ENCODE measurements at regions not wholly inside any gene's neighbourhood (a gene's known extent, or its start where the extent isn't known, plus 50 kb on each side); places are given as distances from the start of the nearest gene placed in this dataset.

DNA sequence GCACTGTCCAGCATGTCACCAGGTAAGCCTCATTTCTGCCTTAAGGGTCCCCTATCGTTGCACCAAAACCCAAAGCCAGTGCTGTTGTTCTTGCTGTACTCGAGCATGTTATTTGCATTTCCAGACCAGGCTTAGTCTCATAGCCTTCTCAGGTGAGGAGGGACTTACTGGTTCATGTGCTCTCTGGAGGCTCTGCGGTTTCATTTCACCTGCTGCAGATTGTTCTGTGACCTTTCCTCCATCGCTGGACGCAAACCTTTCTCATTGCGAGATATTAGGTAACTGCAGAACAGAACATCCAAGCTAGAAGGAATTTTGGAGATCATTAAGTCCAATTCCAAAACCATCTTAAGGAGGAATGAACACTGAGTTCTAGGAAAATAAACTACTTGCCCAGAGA lies 187.3 kb upstream of the BCL6 start:
- H3K9me3 ChIP-seq = no peaks in the 10 kb centered on the region
- H3K4me3 ChIP-seq = no peak overlapping the region
- H3K4me1 ChIP-seq = no peaks in the 10 kb centered on the region
- no peaks in the 10 kb centered on the region for H3K36me3 ChIP-seq
- no peak overlapping the region for H3K27ac ChIP-seq
- intact Hi-C loops (cut with DNase I) = no loop called here
- no peak for DNase-seq (ENCODE audit: low spot score in 2 of 2)
- H3K27me3 ChIP-seq = no peaks in the 10 kb centered on the region
- TF ChIP-seq, protein P1, sequence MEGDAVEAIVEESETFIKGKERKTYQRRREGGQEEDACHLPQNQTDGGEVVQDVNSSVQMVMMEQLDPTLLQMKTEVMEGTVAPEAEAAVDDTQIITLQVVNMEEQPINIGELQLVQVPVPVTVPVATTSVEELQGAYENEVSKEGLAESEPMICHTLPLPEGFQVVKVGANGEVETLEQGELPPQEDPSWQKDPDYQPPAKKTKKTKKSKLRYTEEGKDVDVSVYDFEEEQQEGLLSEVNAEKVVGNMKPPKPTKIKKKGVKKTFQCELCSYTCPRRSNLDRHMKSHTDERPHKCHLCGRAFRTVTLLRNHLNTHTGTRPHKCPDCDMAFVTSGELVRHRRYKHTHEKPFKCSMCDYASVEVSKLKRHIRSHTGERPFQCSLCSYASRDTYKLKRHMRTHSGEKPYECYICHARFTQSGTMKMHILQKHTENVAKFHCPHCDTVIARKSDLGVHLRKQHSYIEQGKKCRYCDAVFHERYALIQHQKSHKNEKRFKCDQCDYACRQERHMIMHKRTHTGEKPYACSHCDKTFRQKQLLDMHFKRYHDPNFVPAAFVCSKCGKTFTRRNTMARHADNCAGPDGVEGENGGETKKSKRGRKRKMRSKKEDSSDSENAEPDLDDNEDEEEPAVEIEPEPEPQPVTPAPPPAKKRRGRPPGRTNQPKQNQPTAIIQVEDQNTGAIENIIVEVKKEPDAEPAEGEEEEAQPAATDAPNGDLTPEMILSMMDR (IDR thresholded peaks at IDR 0.05) = no peak

DNA sequence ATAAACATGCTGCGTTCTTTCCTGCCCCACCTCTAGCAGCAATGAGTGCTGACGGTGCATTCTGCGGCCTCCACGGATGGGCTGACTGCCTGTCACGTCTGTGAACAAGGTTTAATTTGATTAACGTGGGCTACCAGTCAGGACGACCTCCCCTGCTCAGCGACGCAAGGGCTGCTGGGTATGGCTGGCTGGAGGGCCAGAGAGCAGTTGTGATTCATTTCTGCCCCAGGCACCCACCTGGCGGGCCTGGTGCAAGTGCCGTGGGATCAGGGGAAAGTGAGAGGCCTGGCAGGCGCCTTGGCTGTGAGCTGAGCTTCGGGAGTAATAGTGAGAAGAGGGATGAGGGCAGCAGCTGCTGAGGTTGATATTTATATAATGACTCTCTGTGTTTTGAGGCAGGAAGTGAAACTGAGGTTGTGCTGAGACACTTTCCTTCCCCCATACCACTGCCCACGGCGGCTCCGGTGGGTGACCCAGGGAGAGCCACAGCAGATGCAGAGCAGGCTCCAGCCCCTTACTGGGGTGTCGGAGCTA lies 190.4 kb upstream of the BCL6 start:
- TF ChIP-seq, protein P1 (IDR thresholded peaks at IDR 0.05) = no peak
- no peak for DNase-seq (ENCODE audit: low spot score in 2 of 2)
- no peaks in the 10 kb centered on the region for H3K27me3 ChIP-seq
- no peaks in the 10 kb centered on the region for H3K4me1 ChIP-seq
- intact Hi-C loops (cut with DNase I) = no loop called here
- no peaks in the 10 kb centered on the region for H3K36me3 ChIP-seq
- H3K9me3 ChIP-seq = no peaks in the 10 kb centered on the region
- H3K27ac ChIP-seq = no peak overlapping the region
- H3K4me3 ChIP-seq = no peak overlapping the region

DNA sequence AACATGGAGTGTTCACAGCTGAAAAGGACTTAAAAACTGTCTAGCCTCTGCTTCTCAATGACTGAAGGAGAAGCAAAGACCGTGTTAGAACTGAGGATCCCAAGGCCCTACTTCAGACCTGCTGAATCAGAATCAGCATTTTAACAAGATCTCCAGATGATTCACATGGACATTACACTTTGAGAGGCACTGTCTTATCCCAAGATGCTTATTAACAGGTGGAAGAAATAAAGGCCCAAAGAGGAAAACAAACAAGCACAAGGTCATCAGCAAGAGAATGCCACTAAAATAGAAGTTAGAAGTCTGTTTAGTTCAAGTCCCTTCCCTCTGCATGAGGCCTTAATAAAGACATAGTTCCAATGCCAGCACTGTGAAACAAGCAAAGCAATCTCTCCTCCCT lies 191.4 kb upstream of the BCL6 start:
- no peaks in the 10 kb centered on the region for H3K9me3 ChIP-seq
- intact Hi-C loops (cut with DNase I) = no loop called here
- no peaks in the 10 kb centered on the region for H3K4me1 ChIP-seq
- no peak overlapping the region for H3K27ac ChIP-seq
- no peak overlapping the region for H3K4me3 ChIP-seq
- DNase-seq (ENCODE audit: low spot score in 2 of 2) = no peak
- no peaks in the 10 kb centered on the region for H3K36me3 ChIP-seq
- H3K27me3 ChIP-seq = no peaks in the 10 kb centered on the region
- TF ChIP-seq, protein P1 (IDR thresholded peaks at IDR 0.05) = no peak

DNA sequence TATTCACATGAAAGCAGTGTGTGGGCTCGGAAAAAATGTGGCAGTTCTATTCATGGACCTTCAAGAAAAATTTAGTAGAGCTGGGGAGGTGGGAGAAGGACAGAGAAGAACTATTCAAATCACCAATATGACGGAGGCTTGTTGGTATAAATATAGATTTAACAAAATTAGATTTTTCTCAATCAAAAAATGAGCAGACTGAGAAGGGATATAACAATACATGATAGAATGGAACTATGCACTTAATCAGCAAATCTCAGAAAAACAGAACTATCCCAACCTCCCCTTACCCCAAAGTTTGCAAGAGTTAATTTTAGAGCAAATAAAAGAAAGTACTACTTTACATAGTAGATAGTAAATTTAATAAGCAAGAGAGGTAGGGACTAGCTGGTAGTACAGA lies 194.6 kb upstream of the BCL6 start:
- Histone ChIP-seq H3K4me1 (no peaks in the 10 kb centered on the region), H3K27me3 (no peaks in the 10 kb centered on the region), H3K27ac (no peak overlapping the region), H3K9me3 (no peaks in the 10 kb centered on the region), H3K4me3 (no peak overlapping the region), H3K36me3 (no peaks in the 10 kb centered on the region)
- intact Hi-C loops (cut with DNase I) = no loop called here
- no peak for DNase-seq (ENCODE audit: low spot score in 2 of 2)
- TF ChIP-seq, protein P1 (IDR thresholded peaks at IDR 0.05) = no peak

DNA sequence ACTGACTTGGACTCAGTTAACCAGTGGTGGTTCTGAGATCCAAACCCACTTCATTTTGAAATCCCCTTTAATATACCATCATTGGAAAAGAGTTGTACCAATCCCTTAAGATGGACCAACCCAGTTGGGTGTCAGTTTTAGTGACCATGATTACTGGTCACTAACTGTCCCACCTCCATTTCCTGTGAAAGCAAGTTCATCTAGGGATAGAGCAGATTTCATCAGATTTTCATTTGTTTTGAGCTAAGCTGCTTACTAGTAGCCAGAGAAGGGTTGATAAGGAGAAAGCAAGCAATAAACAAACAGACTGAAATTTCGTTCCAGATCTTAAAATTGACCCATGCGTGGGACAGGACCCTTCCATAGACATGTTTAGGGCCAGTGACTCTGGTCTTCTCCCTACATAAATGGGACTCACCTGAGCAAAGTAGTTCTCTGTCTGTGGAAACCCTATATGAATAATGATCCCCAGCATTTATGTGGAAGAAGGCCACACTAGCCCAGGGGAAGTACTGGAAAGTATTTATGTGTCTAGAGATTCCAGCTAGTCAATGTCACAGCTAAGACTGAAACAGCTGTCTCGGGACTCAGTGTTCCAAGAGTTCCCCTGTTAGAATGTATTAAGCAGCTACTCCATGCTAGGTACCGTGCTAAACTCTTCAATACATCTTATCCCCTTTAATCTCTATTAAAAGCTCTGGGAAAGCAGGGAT lies 196.0 kb upstream of the BCL6 start:
- no peaks in the 10 kb centered on the region for H3K36me3 ChIP-seq
- intact Hi-C loops (cut with DNase I) = no loop called here
- TF ChIP-seq, protein P1 (IDR thresholded peaks at IDR 0.05) = no peak
- no peaks in the 10 kb centered on the region for H3K9me3 ChIP-seq
- no peaks in the 10 kb centered on the region for H3K27me3 ChIP-seq
- H3K4me3 ChIP-seq = no peak overlapping the region
- no peaks in the 10 kb centered on the region for H3K4me1 ChIP-seq
- no peak overlapping the region for H3K27ac ChIP-seq
- no peak for DNase-seq (ENCODE audit: low spot score in 2 of 2)

DNA sequence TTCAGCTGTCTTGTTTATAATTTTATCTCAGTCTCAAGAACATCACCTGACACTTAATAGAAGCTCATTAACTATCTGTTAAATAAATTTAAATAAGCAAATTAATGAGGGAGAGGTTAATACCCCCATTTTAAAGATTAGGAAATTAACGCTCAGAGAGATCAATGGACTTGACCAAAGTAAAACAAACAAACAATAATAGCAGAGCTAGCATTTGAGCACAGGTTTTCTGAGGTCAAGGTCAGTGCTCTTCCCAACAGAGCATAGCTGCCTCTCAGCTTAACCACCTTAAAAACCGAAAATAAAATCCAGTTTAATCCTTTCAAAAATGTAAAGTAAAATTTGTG lies 196.6 kb upstream of the BCL6 start:
- Histone ChIP-seq H3K4me3 (no peak overlapping the region), H3K27me3 (no peaks in the 10 kb centered on the region), H3K27ac (no peak overlapping the region), H3K4me1 (no peaks in the 10 kb centered on the region), H3K36me3 (no peaks in the 10 kb centered on the region), H3K9me3 (no peaks in the 10 kb centered on the region)
- intact Hi-C loops (cut with DNase I) = no loop called here
- TF ChIP-seq, protein P1 (IDR thresholded peaks at IDR 0.05) = no peak
- DNase-seq (ENCODE audit: low spot score in 2 of 2) = no peak

Data from ascending aorta (tissue), 2 donors.